MCF 10A (cell line): ENCODE measurements at regions not wholly inside any gene's neighbourhood (a gene's known extent, or its start where the extent isn't known, plus 50 kb on each side); places are given as distances from the start of the nearest gene placed in this dataset.

Experiments
- BruUV-seq: library from RNA; stranded (reverse); fragments of 400-500 nt; replicated peaks from 2 replicates; lab custom pipeline; 2021; lab: Mats Ljungman, UMichigan
- CTCF ChIA-PET: fragments of 300-600 bp; sonication (Branson Sonifier 250); formaldehyde crosslinking; extraction: SDS; loops from one replicate; lab custom pipeline; 2021; ENCODE audit warnings: antibody characterized with exemption, inconsistent platforms; lab: Yijun Ruan, JAX
- POLR2A ChIA-PET: fragments of 300-600, 350-650 bp; sonication (Branson Sonifier 250); formaldehyde crosslinking; extraction: SDS; loops from one replicate; lab custom pipeline; 2020; ENCODE audit warnings: antibody characterized with exemption, inconsistent platforms; lab: Yijun Ruan, JAX
- DNase-seq: peaks from one replicate; pipeline ENCODE4 v3.0.0-alpha.2; 2018; ENCODE audit not compliant: unreplicated experiment
- H3K27ac Mint-ChIP-seq: one replicate; pipeline ENCODE4 v1.8.0; 2022; ENCODE audit warnings: mild to moderate bottlenecking, low read depth, mixed read lengths; ENCODE audit not compliant: unreplicated experiment
- H3K27me3 Mint-ChIP-seq: one replicate; pipeline ENCODE4 v1.8.0; 2022; ENCODE audit warnings: mixed read lengths; ENCODE audit not compliant: insufficient read depth, unreplicated experiment
- H3K36me3 Mint-ChIP-seq: one replicate; pipeline ENCODE4 v1.8.0; 2022; ENCODE audit warnings: mild to moderate bottlenecking, moderate library complexity, mixed read lengths; ENCODE audit not compliant: insufficient read depth, unreplicated experiment
- H3K4me1 Mint-ChIP-seq: one replicate; pipeline ENCODE4 v1.8.0; 2022; ENCODE audit warnings: mixed read lengths; ENCODE audit not compliant: insufficient read depth, unreplicated experiment
- H3K4me3 Mint-ChIP-seq: one replicate; pipeline ENCODE4 v1.8.0; 2022; ENCODE audit warnings: mild to moderate bottlenecking, moderate library complexity, mixed read lengths; ENCODE audit not compliant: unreplicated experiment
- H3K9me3 Mint-ChIP-seq: one replicate; pipeline ENCODE4 v1.8.0; 2022; ENCODE audit warnings: mixed read lengths; ENCODE audit not compliant: unreplicated experiment
- CTCF ChIP-seq: fragments of 200-600 bp; IDR thresholded peaks from one replicate; pipeline ENCODE4 v1.8.0; 2022; ENCODE audit warnings: antibody characterized with exemption, mild to moderate bottlenecking; ENCODE audit not compliant: unreplicated experiment
- intact Hi-C: fragments of 100-400 bp; cut with micrococcal nuclease; formaldehyde crosslinking; loops from 2 replicates; pipeline ENCODE4 v1.14.1; 2022

DNA sequence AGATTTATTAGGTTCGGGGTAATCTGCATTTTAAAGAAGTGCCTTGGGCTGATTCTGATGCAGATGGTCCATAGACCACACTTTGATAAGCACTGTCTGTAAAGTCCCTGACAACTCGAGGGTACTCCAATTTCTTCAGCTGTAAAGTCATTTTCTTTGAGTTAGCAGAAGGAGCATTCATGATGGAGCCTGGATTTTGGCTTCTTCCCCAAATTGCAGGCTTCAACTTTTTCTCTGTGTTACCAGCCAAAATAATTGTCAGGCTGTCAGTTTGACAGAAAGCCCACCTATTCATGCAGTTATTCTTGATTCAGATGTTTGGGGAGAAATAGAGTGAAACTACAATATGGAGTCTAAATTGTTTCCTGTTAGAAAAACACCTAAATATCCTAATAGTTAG, 66.0 kb downstream of the RPL37A start:
- CTCF ChIA-PET, result interaction anchor here (0.8 to 1.8 kb wide), 3 partner anchors 11 to 34 kb away, joined by 3 to 7 read pairs (median 4); no protein-coding TSS in a partner anchor
- POLR2A ChIA-PET, result no interaction called here
- intact Hi-C loops, result no loop called here
- H3K4me1 Mint-ChIP-seq, result no peaks in the 10 kb centered on the region
- H3K4me3 Mint-ChIP-seq, result no peak overlapping the region
- no peak for DNase-seq
- TF ChIP-seq CTCF, result no peak
- no peak overlapping the region for H3K27ac Mint-ChIP-seq
- H3K27me3 Mint-ChIP-seq, result no peaks in the 10 kb centered on the region
- no peaks in the 10 kb centered on the region for H3K9me3 Mint-ChIP-seq
- BruUV-seq, result no TSS peak
- H3K36me3 Mint-ChIP-seq, result peaks cover 6% of the 10 kb centered on the region

- no peaks in the 10 kb centered on the region for H3K4me1 Mint-ChIP-seq
- intact Hi-C loops, result no loop called here
- no peak for TF ChIP-seq CTCF
- ChIA-PET CTCF (interaction anchor here (1.3 to 1.8 kb wide), 2 partner anchors 10 to 46 kb away, joined by 7 to 8 read pairs; no protein-coding TSS in a partner anchor), POLR2A (interaction anchor here (0.6 to 1.2 kb wide), 2 partner anchors 10 to 15 kb away, joined by 3 to 4 read pairs; no protein-coding TSS in a partner anchor)
- no TSS peak for BruUV-seq
- no peak overlapping the region for H3K4me3 Mint-ChIP-seq
- H3K27ac Mint-ChIP-seq, result no peak overlapping the region
- no peak for DNase-seq
- no peaks in the 10 kb centered on the region for H3K36me3 Mint-ChIP-seq
- H3K9me3 Mint-ChIP-seq, result no peaks in the 10 kb centered on the region
- no peaks in the 10 kb centered on the region for H3K27me3 Mint-ChIP-seq
Observed at GRCh38 chr2:216565956-216566355, 67.3 kb upstream of the IGFBP2 start.

DNA sequence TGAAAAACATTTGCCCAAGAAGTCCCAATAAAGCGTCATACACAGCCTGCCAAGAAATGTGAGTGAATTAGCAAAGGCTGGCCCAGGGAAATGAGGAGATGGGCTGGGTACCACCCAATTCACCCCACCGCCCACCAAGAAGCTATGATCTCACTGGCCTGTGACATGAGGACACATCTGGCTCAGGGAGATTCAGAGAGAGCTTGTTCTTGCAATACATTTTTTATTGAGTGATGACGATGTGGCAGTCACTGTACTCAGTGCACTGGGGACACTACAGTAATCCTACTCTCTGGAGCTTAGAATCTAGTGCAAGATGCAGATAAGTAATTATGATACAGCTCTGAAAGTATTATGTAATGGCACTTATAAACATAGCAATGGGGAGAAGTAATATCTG, 64.6 kb upstream of the IGFBP2 start:
- Mint-ChIP-seq H3K9me3 (no peaks in the 10 kb centered on the region), H3K36me3 (no peaks in the 10 kb centered on the region), H3K27me3 (no peaks in the 10 kb centered on the region), H3K4me1 (no peaks in the 10 kb centered on the region), H3K27ac (no peak overlapping the region), H3K4me3 (no peak overlapping the region)
- intact Hi-C loops, result no loop called here
- no TSS peak for BruUV-seq
- no peak for TF ChIP-seq CTCF
- ChIA-PET POLR2A (no interaction called here), CTCF (no interaction called here)
- no peak for DNase-seq

DNA sequence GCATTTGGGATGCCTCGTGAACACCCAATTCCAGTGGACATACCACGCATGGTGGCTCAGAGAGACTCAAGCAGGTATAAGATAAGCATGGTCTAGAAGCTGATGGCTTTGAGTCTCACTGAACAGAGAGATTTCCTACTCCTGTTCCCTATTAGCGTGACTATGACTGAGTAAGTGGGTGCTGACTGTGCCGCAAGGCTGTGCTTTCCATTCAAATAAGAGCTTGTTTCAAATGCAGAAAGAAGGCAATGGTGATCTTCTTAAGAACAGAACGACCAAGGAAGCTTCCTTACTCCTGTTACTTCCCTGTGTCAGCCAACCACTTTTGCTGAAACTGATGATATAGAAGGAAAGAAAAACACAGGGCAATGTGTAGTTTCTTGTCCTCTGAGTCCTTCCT, 63.5 kb upstream of the IGFBP2 start:
- intact Hi-C loops, result no loop called here
- H3K4me1 Mint-ChIP-seq, result no peaks in the 10 kb centered on the region
- TF ChIP-seq CTCF, result no peak
- no peak for DNase-seq
- ChIA-PET CTCF (no interaction called here), POLR2A (no interaction called here)
- H3K27ac Mint-ChIP-seq, result no peak overlapping the region
- no peak overlapping the region for H3K4me3 Mint-ChIP-seq
- H3K27me3 Mint-ChIP-seq, result no peaks in the 10 kb centered on the region
- no TSS peak for BruUV-seq
- no peaks in the 10 kb centered on the region for H3K36me3 Mint-ChIP-seq
- no peaks in the 10 kb centered on the region for H3K9me3 Mint-ChIP-seq
